Esophagus squamous epithelium (tissue), 4 donors: ENCODE measurements at regions not wholly inside any gene's neighbourhood (a gene's known extent, or its start where the extent isn't known, plus 50 kb on each side); places are given as distances from the start of the nearest gene placed in this dataset.

ENCODE experiments used
- CTCF ChIP-seq, 6 experiments: fragments of 450-650 bp in 4 of 6; fragments of 200-600 bp in 2 of 6; sonication (generic) in 2 of 6; IDR thresholded peaks; one replicate each; pipeline ENCODE4 v1.5.1; 2016 to 2019; ENCODE audit warnings: antibody characterized with exemption in 6 of 6, mild to moderate bottlenecking in 4 of 6, moderate library complexity in 4 of 6
- POLR2A ChIP-seq, 4 donors: fragments of 450-650 bp; IDR thresholded peaks; one replicate each; pipeline ENCODE4 v1.6.1; 2017; ENCODE audit warnings: antibody characterized with exemption in 4 of 4, mild to moderate bottlenecking in 4 of 4, moderate library complexity in 3 of 4

GRCh38 chr18:67292814-67293213 is 223.7 kb downstream of the DSEL start:
- TF ChIP-seq CTCF (IDR thresholded peaks at IDR 0.05) (no peak), POLR2A (IDR thresholded peaks at IDR 0.05) (no peak)
